SK-N-SH (cell line): ENCODE measurements at regions not wholly inside any gene's neighbourhood (a gene's known extent, or its start where the extent isn't known, plus 50 kb on each side); places are given as distances from the start of the nearest gene placed in this dataset.

Source experiments
- ELF1 ChIP-seq: IDR thresholded peaks from 2 replicates; pipeline ENCODE4 v1.4.0; 2012
- FOXJ3 ChIP-seq: sonication (generic); formaldehyde crosslinking; IDR thresholded peaks from 2 replicates; pipeline ENCODE4 v1.5.1; 2020; ENCODE audit warnings: mild to moderate bottlenecking, missing genetic modification reagents
- POLR2AphosphoS5 ChIP-seq: IDR thresholded peaks from 2 replicates; pipeline ENCODE4 v1.6.1; 2012; ENCODE audit warnings: low read depth, low read length
- RAD21 ChIP-seq: IDR thresholded peaks from 2 replicates; pipeline ENCODE4 v1.6.1; 2012; ENCODE audit warnings: mild to moderate bottlenecking, low read length
- RXRA ChIP-seq: IDR thresholded peaks from 2 replicates; pipeline ENCODE4 v1.4.0; 2012; ENCODE audit warnings: low read depth, mild to moderate bottlenecking, borderline replicate concordance
- TEAD4 ChIP-seq: IDR thresholded peaks from 2 replicates; pipeline ENCODE4 v1.4.0; 2012; ENCODE audit warnings: mild to moderate bottlenecking, borderline replicate concordance; ENCODE audit not compliant: insufficient read depth
- YY1 ChIP-seq: IDR thresholded peaks from 2 replicates; pipeline ENCODE4 v1.4.0; 2012; ENCODE audit warnings: low read depth, mild to moderate bottlenecking
- TF ChIP-seq, protein P1 (sequence below): fragments of 150-350 bp; IDR thresholded peaks from 2 replicates; pipeline ENCODE4 v1.6.1; 2017; ENCODE audit warnings: antibody characterized with exemption, low read length, low read depth, borderline replicate concordance
- TF ChIP-seq, protein P2 (sequence below): fragments of 200-600 bp; sonication (generic); IDR thresholded peaks from 2 replicates; pipeline ENCODE4 v1.6.1; 2017; ENCODE audit warnings: antibody characterized with exemption, mild to moderate bottlenecking, moderate library complexity
- TF ChIP-seq, protein P3 (sequence below): IDR thresholded peaks from 2 replicates; pipeline ENCODE4 v1.4.0; 2012; ENCODE audit warnings: low read depth
- TF ChIP-seq, protein P4 (sequence below): IDR thresholded peaks from 2 replicates; pipeline ENCODE4 v1.4.0; 2012; ENCODE audit warnings: low read depth, borderline replicate concordance
- TF ChIP-seq, protein P5 (sequence below): IDR thresholded peaks from 2 replicates; pipeline ENCODE4 v1.6.1; 2012; ENCODE audit warnings: mild to moderate bottlenecking, low read depth, low read length, moderate library complexity

DNA sequence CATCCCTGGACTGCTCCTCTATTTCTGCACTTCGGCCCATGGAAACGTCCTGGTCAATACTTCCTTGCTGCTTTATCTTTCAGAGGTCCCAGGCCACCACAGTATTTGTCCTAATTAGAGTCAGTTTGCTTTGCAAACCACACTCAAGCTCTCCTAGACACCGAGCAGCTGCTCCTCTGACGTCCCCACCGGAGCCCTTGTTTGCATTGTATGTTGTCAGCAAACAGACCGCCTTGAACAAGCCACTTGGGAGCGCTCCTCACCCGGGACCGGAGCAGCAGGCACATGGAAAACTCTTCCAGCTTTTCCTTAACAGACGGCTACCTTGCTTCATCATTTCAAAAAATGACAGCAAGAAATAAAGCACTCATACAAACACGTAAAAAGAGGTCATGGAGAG, 51.5 kb upstream of the GTF3A start:
- TF ChIP-seq, protein P1, sequence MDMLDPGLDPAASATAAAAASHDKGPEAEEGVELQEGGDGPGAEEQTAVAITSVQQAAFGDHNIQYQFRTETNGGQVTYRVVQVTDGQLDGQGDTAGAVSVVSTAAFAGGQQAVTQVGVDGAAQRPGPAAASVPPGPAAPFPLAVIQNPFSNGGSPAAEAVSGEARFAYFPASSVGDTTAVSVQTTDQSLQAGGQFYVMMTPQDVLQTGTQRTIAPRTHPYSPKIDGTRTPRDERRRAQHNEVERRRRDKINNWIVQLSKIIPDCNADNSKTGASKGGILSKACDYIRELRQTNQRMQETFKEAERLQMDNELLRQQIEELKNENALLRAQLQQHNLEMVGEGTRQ = no peak
- TF ChIP-seq, protein P2, sequence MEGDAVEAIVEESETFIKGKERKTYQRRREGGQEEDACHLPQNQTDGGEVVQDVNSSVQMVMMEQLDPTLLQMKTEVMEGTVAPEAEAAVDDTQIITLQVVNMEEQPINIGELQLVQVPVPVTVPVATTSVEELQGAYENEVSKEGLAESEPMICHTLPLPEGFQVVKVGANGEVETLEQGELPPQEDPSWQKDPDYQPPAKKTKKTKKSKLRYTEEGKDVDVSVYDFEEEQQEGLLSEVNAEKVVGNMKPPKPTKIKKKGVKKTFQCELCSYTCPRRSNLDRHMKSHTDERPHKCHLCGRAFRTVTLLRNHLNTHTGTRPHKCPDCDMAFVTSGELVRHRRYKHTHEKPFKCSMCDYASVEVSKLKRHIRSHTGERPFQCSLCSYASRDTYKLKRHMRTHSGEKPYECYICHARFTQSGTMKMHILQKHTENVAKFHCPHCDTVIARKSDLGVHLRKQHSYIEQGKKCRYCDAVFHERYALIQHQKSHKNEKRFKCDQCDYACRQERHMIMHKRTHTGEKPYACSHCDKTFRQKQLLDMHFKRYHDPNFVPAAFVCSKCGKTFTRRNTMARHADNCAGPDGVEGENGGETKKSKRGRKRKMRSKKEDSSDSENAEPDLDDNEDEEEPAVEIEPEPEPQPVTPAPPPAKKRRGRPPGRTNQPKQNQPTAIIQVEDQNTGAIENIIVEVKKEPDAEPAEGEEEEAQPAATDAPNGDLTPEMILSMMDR = no peak
- TF ChIP-seq, protein P3, sequence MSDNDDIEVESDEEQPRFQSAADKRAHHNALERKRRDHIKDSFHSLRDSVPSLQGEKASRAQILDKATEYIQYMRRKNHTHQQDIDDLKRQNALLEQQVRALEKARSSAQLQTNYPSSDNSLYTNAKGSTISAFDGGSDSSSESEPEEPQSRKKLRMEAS = no peak
- TF ChIP-seq FOXJ3 (CRISPR knock-in tag) (no peak), POLR2AphosphoS5 (no peak), RAD21 (no peak), YY1 (no peak), ELF1 (no peak), RXRA (no peak), TEAD4 (no peak)
- TF ChIP-seq, protein P4, sequence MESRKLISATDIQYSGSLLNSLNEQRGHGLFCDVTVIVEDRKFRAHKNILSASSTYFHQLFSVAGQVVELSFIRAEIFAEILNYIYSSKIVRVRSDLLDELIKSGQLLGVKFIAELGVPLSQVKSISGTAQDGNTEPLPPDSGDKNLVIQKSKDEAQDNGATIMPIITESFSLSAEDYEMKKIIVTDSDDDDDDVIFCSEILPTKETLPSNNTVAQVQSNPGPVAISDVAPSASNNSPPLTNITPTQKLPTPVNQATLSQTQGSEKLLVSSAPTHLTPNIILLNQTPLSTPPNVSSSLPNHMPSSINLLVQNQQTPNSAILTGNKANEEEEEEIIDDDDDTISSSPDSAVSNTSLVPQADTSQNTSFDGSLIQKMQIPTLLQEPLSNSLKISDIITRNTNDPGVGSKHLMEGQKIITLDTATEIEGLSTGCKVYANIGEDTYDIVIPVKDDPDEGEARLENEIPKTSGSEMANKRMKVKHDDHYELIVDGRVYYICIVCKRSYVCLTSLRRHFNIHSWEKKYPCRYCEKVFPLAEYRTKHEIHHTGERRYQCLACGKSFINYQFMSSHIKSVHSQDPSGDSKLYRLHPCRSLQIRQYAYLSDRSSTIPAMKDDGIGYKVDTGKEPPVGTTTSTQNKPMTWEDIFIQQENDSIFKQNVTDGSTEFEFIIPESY = no peak
- TF ChIP-seq, protein P5, sequence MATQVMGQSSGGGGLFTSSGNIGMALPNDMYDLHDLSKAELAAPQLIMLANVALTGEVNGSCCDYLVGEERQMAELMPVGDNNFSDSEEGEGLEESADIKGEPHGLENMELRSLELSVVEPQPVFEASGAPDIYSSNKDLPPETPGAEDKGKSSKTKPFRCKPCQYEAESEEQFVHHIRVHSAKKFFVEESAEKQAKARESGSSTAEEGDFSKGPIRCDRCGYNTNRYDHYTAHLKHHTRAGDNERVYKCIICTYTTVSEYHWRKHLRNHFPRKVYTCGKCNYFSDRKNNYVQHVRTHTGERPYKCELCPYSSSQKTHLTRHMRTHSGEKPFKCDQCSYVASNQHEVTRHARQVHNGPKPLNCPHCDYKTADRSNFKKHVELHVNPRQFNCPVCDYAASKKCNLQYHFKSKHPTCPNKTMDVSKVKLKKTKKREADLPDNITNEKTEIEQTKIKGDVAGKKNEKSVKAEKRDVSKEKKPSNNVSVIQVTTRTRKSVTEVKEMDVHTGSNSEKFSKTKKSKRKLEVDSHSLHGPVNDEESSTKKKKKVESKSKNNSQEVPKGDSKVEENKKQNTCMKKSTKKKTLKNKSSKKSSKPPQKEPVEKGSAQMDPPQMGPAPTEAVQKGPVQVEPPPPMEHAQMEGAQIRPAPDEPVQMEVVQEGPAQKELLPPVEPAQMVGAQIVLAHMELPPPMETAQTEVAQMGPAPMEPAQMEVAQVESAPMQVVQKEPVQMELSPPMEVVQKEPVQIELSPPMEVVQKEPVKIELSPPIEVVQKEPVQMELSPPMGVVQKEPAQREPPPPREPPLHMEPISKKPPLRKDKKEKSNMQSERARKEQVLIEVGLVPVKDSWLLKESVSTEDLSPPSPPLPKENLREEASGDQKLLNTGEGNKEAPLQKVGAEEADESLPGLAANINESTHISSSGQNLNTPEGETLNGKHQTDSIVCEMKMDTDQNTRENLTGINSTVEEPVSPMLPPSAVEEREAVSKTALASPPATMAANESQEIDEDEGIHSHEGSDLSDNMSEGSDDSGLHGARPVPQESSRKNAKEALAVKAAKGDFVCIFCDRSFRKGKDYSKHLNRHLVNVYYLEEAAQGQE = no peak
